DMS53 treated with DMSO at 0.1 percent for 48 hours (cell line): ENCODE measurements at regions not wholly inside any gene's neighbourhood (a gene's known extent, or its start where the extent isn't known, plus 50 kb on each side); places are given as distances from the start of the nearest gene placed in this dataset.

Experiments used
- DNase-seq: peaks from one replicate; lab custom pipeline; 2025; ENCODE audit not compliant: unreplicated experiment; lab: John Stamatoyannopoulos, UW

- DNase-seq = no peak
These were observed 1532.4 kb upstream of the TENM3 start for GRCh38 chr4:180710628-180711337.

- no peak for DNase-seq
These were observed 1525.7 kb upstream of the TENM3 start for GRCh38 chr4:180717451-180718033.

GRCh38 chr4:180721356-180721755 is 1521.8 kb upstream of the TENM3 start:
- DNase-seq = no peak

- no peak for DNase-seq
These were observed 1516.6 kb upstream of the TENM3 start for GRCh38 chr4:180726611-180727010.

GRCh38 chr4:180727478-180727877 is 1515.7 kb upstream of the TENM3 start:
- DNase-seq = no peak

- DNase-seq = no peak
These were observed 1508.3 kb upstream of the TENM3 start for GRCh38 chr4:180734753-180735432.

GRCh38 chr4:180741703-180742102 is 1501.5 kb upstream of the TENM3 start:
- no peak for DNase-seq

GRCh38 chr4:180745019-180745418 is 1498.2 kb upstream of the TENM3 start:
- no peak for DNase-seq

- DNase-seq = no peak
These were observed 1492.2 kb upstream of the TENM3 start for GRCh38 chr4:180751009-180751408.

- DNase-seq = no peak
These were observed 1485.3 kb upstream of the TENM3 start for GRCh38 chr4:180757927-180758326.

- DNase-seq = no peak
These were observed 1477.2 kb upstream of the TENM3 start for GRCh38 chr4:180766045-180766444.

- DNase-seq = no peak
These were observed 1476.1 kb upstream of the TENM3 start for GRCh38 chr4:180766944-180767729.

- DNase-seq = no peak
These were observed 1474.6 kb upstream of the TENM3 start for GRCh38 chr4:180768610-180769009.

GRCh38 chr4:180769791-180770190 is 1473.4 kb upstream of the TENM3 start:
- DNase-seq = no peak

GRCh38 chr4:180770265-180770664 is 1472.9 kb upstream of the TENM3 start:
- DNase-seq = no peak

GRCh38 chr4:180784940-180785339 is 1458.3 kb upstream of the TENM3 start:
- no peak for DNase-seq

GRCh38 chr4:180788729-180789128 is 1454.5 kb upstream of the TENM3 start:
- DNase-seq = no peak

GRCh38 chr4:180789929-180790328 is 1453.3 kb upstream of the TENM3 start:
- no peak for DNase-seq

GRCh38 chr4:180790471-180790870 is 1452.7 kb upstream of the TENM3 start:
- no peak for DNase-seq

- no peak for DNase-seq
These were observed 1450.7 kb upstream of the TENM3 start for GRCh38 chr4:180792541-180792940.

GRCh38 chr4:180794333-180794732 is 1448.9 kb upstream of the TENM3 start:
- DNase-seq = no peak
